Islet precursor cell (in vitro differentiated cells): ENCODE measurements at regions not wholly inside any gene's neighbourhood (a gene's known extent, or its start where the extent isn't known, plus 50 kb on each side); places are given as distances from the start of the nearest gene placed in this dataset.
"Not testable (repeated sequence)": the region's sequence is repeated elsewhere in the genome, so short reads cannot be mapped to it uniquely, and the experiment has no call there.

Experiments
- DNase-seq: peaks from one replicate; pipeline ENCODE4 v3.0.0-alpha.2; 2018

DNA sequence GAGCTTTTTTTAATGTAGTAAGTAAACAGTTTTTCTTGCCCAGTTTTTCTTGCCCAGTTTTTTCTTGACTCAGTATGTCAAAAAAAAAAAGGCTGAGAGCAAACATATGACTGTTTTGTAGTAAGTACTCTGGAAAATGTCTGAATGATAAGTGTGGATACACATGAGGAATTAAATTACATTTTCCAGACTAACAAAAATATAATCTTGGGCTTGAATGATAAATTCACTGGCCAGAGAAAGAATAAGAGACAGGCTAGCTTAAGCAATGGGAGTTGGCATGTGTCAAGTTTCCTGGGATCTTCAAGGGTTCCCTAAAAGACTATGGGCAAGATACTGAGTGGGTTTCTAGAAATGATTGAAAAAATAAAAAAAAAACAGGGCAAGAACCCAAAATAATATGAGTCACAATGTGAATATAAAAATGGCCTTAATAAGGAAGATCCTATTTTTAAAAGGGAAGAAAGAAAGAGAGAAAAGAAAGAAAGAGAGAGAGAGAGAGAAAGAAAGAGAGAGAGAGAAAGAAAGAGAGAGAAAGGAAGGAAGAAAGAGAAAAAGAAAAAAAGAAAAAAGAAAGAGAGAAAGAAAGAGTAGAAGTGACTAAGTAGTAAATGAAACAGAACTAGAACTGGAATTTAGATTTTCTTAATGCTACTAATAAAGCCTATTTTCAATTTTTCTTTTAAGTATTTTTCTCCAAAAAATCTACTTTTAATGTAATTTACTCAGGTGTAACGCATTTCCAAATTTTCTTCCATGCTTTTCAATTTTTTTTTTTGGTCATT is 60.2 kb downstream of the TFPI2 start:
- DNase-seq = no peak

DNA sequence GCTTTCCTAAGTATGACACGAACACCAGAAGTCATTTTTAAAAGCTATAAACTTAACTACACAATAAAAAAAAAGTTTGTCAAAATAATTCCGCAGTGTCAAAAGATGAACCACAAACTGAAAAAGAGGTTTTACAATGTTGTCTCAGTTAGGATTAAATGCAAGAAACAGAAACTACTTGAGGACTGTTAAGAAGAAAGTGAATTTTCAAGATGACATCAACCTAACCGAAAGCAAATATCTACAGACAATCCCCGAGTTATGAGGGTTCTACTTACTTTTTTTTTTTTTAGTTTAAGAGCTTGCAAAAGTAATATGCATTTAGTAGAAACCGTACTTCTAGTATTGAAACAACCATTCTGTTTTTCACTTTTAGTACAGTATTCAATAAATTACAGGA is 62.3 kb downstream of the TFPI2 start:
- no peak for DNase-seq

DNA sequence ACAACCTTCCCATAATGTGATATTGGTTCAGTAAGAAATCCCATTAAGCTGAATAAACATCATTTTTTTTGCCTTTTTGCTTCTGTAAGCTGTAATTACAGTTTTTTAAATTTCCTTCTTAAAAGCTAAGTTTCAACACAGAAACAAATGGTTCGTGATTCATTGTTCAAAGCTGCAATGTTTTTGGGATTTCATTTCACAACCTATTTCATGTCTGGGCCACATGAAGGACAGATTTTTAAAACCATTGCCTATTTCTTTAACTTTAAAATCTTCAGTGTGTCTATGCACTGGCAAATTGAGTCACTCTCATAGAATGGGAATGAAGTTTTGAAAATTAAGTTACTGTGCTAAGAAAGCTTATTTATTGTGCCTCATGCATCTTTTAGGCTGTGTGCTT is 66.9 kb downstream of the TFPI2 start:
- no peak for DNase-seq

DNA sequence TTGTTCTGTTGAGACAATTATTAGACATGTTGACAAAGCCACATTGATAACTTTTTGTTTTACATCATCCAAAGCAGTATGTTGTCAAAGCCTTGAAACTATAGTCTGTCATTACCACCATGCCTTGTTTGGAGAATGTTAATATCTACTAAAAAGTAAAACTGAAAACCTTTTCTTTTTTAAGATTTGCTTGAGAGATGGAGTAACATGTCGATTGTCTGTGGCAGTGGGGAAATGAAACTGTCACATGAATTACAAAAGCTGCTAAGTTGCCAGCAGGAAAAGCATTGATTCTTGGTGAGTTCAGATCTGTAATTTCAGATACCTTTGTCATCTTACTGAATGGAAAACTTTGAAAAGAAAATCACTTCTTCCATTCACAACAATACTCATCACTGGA is 69.1 kb downstream of the TFPI2 start:
- DNase-seq = no peak

DNA sequence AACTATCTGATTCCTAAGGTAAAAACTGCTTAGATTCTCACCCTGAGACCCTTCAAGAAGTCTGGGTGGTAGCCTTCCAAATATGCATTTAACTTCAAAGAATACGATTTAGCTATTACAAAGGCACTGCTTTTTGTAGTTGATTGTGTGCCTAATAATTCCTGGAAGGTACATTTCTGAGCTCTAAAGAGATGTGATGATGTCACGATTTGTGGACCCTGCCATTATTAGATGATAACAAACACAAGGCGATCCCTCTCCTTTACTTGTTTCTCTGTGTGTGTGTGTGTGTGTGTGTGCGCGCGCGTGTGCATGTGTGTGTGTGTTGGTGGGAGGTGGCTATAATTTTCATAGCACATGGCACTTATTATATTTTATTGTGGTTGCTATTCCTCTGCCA is 70.9 kb downstream of the TFPI2 start:
- no peak for DNase-seq

DNA sequence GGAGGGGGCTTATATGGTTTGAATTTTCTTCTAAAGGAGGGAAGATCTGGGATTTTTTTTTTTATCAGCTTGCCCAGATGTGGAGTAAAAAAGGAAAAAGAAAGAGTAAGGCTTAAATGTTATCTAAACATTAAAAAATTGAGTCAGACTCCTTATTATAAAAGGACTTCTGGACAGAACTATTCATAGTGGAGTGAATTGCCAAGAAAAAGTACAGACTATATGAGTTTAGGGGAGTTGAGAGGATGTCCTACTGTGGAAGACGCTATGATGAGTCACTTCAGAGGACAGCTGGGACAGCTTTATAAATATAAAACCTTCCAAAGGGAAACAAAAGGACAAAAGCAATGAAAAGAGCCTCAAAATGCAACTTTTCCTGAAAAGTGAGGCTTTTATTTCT is 73.0 kb downstream of the TFPI2 start:
- no peak for DNase-seq

DNA sequence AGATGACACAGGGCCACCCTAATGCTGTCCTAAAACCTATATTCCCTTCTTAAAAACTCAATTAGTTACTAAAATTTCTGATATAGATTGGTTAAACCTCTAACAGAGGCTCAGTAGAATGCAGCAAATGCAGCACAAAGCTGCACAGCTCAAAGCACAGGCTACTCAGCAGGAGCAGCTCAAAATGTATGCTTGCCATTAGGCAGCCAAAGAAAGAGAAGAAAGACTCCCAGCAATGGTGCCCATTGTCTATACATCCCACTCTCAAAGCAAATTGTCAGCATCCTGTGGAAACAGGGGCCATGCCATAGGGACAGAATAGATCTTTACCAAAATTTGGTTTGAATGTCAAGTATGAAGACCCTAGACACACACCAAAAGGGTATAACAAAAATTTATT is 73.5 kb downstream of the TFPI2 start:
- no peak for DNase-seq

DNA sequence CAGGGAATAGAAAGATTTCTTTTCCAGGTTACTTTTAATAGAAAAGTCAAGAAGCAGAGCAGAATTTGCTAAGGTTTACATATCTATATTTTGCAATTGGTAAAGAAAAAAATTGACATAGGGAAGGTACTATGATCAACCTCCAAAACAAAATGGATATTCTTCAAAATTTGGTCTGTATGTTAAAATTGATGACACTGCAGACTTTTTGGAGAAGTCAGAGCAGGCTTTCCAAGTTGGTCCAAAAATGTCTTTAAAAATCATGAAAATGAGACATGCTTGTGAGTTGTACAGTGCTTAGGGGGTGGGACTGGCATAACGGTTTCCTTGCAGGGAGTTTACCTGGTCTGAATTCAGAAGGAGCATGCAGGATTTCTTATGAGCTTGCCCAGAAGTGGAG is 77.0 kb downstream of the TFPI2 start:
- DNase-seq = no peak

DNA sequence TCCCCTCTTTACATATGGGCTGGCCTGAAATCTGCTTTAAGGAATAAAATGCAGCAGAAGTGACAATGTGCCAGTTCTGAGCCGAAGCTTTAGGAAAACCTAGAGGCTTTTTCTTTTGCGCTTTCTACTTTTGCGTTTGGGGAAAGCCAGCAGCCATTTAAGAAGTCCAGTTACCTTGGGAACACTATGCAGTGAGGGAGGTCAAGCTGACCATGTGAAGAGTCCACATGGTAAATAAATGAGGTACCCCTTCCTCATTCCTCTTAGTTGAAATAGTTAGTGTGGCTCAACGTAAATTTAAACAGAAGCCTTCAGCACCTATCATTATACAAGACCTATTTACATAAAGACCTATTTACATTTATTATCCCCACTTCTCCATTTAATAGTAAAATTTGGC is 78.5 kb downstream of the TFPI2 start:
- no peak for DNase-seq

DNA sequence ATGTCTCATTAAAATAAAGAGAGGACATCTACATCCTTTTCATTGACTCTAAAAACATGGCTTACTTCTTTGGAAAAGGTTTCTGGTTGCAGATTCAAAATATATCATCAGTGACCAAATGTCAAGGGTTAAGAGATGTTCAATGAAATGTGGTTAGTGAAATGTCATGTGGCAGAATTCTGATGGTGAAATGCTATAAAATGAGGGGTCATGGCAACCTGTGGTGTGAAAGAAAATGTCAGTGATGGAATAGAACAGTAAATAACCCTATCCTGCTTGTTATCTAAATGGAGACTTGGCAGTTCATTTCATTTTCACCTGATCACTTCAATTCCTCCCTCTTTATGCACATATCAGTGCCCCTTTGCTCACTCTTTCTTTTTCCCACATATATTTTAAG is 79.4 kb downstream of the TFPI2 start:
- no peak for DNase-seq

DNA sequence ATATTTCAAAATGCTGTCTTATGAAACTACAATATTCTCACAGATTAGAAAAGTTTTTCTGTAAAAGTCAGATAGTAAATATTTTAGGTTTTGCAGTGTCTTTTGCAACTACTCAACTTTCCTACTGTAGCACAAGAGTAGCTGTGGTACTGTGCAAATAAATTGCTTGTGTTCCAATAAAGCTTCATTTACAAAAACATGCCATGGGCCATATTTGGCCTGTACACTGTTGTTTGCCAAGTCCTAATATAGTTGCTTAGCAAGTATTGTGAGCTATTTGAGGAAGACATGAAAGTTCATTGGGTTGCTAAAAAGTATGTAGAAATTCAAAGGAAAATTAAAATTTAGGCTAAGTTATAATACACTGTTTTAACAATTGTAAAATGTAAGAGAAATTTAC is 80.0 kb downstream of the TFPI2 start:
- no peak for DNase-seq

DNA sequence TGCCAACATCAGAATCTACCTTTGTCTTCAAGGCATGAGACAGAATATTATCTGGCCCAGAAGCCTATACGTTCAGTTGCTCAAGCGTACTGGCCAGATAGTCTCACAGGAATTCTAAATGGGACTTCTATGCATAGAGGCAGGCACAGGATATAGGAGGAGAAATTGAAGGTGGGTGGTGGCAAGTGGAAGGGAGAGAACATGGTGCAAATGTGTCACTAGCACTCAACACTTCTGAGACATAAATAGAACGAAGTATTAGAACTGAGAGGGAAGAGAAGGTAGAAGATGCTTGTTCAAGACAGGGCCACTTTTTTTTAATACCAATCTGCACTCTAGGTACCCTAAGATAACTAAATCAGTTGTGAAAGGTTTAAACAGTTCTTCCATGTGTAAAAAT is 85.8 kb downstream of the TFPI2 start:
- DNase-seq = no peak

DNA sequence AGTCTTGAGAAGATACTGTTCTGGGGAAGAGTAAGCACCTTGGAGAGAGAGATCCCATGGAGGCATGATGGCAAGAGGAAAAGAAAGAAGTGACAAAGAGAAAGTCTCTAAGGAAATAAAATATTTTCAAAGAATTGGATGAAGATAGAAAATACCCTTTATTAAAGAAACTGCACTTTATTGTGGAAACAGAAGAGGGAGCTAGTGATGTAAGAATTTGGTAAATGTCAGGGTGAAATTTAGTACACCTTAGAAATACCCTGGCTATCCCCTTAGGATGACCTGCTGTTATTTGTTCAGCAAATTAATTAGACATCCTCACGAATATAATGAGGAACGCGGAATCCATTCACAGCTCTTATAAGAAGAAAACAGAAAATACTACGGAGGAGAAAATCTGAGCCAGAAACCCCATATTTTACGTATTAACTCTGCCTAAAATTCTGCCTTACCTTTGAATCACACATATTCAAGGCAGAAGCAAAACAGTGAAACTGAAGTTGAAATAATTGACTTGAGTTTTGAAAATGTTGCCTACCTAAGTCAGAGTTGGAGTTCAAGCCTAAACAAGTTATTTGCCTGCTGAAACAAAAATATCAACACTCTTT is 90.7 kb downstream of the TFPI2 start:
- DNase-seq = no peak

DNA sequence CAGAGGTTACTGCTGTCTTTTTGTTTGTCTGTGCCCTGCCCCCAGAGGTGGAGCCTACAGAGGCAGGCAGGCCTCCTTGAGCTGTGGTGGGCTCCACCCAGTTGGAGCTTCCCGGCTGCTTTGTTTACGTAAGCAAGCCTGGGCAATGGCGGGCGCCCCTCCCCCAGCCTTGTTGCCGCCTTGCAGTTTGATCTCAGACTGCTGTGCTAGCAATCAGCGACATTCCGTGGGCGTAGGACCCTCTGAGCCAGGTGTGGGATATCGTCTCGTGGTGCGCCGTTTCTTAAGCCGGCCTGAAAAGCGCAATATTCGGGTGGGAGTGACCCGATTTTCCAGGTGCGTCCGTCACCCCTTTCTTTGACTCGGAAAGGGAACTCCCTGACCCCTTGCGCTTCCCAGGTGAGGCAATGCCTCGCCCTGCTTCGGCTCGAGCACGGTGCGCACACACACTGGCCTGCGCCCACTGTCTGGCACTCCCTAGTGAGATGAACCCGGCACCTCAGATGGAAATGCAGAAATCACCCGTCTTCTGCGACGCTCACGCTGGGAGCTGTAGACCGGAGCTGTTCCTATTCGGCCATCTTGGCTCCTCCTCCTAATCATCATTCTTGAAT is 97.4 kb downstream of the TFPI2 start:
- DNase-seq = not testable (repeated sequence)

DNA sequence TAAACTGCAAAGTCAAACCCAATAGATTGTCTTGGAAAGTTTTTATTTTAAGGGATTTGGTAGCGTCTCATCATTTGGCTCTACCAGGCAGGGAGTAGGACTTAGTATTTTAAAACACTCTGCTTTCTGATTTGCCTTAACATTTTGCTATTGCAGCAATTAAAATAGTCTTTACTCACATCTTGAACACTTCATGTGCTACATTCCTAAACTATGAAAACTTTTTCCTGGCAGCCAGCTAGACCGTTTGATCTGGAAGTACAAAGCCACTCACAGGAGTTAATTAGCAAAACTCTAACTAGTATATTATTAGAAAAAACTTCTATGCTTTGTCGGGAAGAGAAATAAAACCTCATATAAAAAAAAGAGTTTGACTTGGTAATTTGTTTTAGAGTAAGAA is 111.4 kb downstream of the TFPI2 start:
- no peak for DNase-seq

DNA sequence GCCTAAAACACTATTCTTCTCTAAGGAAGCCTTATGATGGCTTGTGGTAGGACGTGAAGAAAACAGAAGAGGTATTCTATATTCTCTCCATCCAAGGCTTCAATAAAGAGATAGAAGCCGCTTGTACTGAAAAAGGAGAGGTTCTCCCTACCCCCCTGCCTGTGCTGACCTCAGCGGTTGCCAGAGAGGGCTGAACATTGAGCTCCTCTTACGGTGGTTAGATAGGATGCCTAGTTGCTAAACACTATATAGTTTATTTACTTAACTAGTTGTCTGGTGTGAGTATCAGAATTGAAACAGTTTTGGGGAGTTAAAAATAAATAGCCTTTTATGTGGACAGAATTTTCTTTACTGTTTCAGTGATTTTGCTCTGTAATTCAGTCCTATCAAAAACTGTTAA is 112.2 kb downstream of the TFPI2 start:
- no peak for DNase-seq

DNA sequence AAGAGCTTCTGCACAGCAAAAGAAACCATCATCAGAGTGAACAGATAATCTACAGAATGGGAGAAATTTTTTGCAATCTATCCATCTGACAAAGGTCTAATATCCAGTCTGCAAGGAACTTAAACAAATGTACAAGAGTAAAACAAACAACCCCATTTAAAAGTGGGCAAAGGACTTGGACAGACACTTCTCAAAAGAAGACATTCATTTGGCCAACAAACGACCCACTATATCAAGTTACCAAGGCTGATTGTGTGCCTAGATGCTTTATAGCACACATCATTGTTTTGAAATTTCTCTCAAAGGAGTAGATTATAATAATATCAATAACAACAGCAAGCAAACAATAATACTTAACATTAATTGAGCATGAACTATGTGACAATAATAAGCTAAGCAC is 117.1 kb downstream of the TFPI2 start:
- DNase-seq = no peak

DNA sequence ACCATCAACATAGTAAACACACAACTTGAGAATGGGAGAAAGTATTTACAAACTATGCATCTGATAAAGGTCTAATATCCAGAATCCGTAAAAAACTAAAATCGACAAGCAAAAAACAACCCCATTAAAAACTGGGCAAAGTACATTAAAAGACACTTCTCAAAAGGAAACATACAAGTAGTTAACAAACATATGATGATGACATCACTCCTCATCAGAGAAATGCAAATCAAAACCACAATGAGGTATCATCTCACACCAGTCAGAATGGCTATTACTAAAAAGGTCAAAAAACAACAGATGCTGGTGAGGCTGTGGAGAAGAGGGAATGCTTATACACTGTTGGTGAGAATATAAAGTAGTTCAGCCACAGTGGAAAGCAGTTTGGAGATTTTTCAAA is 125.1 kb downstream of the TFPI2 start:
- no peak for DNase-seq

DNA sequence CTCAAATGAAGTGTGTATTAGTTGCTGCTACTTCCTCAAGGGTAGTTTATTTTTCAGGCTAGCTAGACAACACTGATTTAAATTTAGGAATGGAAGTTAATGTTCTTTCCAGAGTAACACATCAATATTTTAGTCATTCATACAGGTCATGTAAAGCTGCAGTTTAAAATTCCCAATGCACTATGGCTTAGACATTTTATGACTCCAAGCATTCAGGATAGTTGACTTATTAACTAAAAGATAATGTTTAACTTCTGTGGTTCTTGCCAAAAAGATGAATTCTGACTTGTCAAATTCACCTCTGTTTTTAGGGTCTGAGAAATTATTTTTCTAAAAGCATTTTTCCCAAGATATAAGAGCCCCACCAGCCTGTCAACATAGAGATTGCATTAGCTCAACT is 131.9 kb downstream of the TFPI2 start:
- no peak for DNase-seq

DNA sequence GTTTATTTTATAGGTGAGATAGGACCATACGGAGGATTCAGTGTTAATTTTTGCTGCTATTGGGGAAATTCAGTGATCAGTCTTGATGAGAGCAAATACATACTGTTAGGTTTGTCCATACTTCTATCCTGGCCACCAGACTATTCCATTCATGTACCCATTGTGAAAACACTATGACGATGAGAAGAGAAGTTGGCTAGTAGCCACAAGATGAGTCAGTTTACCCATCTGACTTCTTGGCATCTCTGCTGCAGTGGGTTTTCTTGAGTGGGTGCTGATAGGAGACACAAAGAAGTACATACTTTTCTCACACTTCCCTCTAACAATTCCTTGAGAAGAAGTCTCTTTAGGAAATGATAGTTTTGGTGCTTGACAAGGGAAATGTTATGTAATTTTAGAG is 133.1 kb downstream of the TFPI2 start:
- no peak for DNase-seq

DNA sequence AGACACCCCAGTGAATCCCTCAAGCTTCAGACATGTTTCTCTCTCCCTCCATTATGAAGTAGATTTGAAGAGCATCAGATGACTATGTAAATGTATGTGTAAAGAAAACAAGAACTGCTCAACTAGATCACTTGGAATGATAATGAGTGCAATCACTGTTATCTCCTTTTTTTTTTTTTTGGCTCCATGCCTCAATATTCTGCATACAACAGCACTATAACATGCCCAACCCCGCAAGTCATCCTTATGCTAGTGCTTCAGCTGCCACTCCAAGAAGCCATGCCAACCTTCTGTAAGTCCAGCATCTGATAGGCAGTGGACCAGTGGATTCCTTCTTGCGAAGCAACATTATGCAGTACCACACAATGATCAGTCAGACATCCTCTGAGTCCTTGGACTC is 133.7 kb downstream of the TFPI2 start:
- DNase-seq = no peak

DNA sequence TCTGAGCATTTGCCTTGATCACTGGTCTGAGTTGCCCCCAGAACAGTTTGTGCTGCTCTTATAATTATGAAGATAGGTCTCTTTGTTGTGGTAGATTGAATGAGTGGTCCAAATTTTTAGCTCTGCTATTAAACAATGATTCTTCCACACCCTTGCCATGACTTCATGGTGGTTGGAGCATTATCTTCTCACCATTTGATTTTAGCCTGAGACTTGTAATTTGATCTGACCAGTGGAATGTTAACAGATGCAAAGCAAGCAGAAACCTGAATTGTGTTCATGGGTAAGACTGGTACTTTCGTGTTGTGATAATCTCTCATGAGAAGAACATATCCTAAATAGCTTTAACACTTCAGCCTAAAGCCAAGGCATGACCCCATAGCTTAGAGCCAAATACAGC is 139.1 kb downstream of the TFPI2 start:
- no peak for DNase-seq

DNA sequence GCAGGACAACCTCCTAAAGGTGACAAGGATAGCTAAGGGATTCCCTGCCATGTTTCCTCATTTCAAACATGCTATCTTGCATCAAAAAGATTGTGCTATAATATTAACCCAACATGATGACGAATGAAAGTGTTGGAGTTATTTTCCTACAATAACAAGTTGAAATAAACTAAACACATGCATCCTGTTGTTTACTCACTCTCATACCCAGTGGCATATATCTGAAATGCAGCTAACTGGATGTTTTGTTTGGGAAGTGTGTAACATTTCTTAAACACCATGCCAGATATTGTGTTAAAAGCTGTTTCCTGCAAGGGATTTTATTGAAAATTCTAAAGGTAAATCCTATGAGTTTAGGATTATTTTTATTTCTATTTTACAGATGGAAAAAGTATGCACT is 139.6 kb downstream of the TFPI2 start:
- DNase-seq = no peak

DNA sequence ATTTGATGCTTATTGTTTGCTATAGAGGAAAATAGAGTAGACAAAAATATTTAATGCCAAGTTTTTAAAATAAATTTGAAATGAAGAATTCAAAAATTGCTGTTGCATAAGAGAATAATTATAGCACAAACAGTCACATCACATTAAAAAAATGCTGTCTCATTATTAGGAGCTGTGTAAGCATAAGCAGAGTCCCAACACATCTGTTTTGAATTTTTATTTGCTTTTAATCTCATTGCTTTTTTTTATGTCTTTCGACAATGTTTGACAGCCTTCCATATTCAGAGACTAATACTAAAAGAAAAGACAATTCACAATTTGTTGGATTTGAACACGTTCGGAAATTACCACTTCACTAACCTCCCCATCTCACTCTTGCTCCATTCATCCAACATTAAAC is 143.5 kb downstream of the TFPI2 start:
- no peak for DNase-seq

DNA sequence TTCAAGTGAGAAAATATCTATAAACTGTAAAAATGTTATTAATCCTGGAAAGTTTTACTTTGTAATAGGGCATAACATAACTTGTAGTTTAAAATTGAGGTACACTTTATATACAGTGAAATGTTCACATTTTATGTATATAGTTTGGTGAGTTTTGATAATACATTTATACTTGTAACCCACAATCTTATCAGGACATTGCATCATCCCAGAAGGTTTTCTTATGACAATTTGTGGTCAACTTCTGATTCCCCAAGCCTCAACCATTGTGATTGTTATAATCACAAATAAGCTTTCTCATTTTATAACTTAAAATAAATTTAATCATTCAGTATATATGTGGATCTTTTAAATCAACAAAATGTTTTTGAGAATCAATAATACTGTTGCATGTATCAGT is 151.1 kb downstream of the TFPI2 start:
- DNase-seq = no peak
